Astrocyte (in vitro differentiated cells and primary cell): ENCODE measurements at regions not wholly inside any gene's neighbourhood (a gene's known extent, or its start where the extent isn't known, plus 50 kb on each side); places are given as distances from the start of the nearest gene placed in this dataset.

Experiments
- DNase-seq: peaks from one replicate; pipeline ENCODE4 v3.0.0-alpha.2; 2010; ENCODE audit warnings: low read depth
- FAIRE-seq: peaks from 2 replicates; lab custom pipeline; 2011; peaks lifted over from hg19 to GRCh38; lab: Jason Lieb, UNC
- H2AFZ ChIP-seq: 2 replicates; pipeline ENCODE4 v1.6.0; 2012; ENCODE audit warnings: low read depth, low read length, inconsistent platforms
- H3K27ac ChIP-seq: 2 replicates; pipeline ENCODE4 v1.5.1; 2011; ENCODE audit warnings: low read depth, low read length, inconsistent platforms
- H3K27me3 ChIP-seq: 2 replicates; pipeline ENCODE4 v1.6.0; 2011; ENCODE audit warnings: low read length, inconsistent platforms; ENCODE audit not compliant: insufficient read depth
- H3K36me3 ChIP-seq: 2 replicates; pipeline ENCODE4 v1.5.1; 2011; ENCODE audit warnings: low read length, inconsistent platforms; ENCODE audit not compliant: insufficient read depth
- H3K4me1 ChIP-seq: 2 replicates; pipeline ENCODE4 v1.5.1; 2011; ENCODE audit warnings: low read length, inconsistent platforms; ENCODE audit not compliant: insufficient read depth
- H3K4me2 ChIP-seq: 2 replicates; pipeline ENCODE4 v1.6.0; 2012; ENCODE audit warnings: low read length, inconsistent platforms
- H3K4me3 ChIP-seq: 2 replicates; pipeline ENCODE4 v1.5.1; 2011; ENCODE audit warnings: low read depth, mild to moderate bottlenecking, low read length, inconsistent platforms; ENCODE audit not compliant: insufficient read depth
- H3K79me2 ChIP-seq: 2 replicates; pipeline ENCODE4 v1.6.0; 2012; ENCODE audit warnings: mild to moderate bottlenecking, low read length, inconsistent platforms; ENCODE audit not compliant: insufficient read depth
- H3K9ac ChIP-seq: 2 replicates; pipeline ENCODE4 v1.6.0; 2012; ENCODE audit warnings: mild to moderate bottlenecking, low read length, inconsistent platforms
- H3K9me3 ChIP-seq: 2 replicates; pipeline ENCODE4 v1.5.1; 2012; ENCODE audit warnings: low read depth, mild to moderate bottlenecking, low read length, inconsistent platforms; ENCODE audit not compliant: insufficient read depth
- H4K20me1 ChIP-seq: 2 replicates; pipeline ENCODE4 v1.6.0; 2012; ENCODE audit warnings: low read length, inconsistent platforms; ENCODE audit not compliant: insufficient read depth
- H3K27ac Mint-ChIP-seq: one replicate; pipeline ENCODE4 v1.8.0; 2021; ENCODE audit warnings: mild to moderate bottlenecking, mixed read lengths; ENCODE audit not compliant: unreplicated experiment
- H3K27me3 Mint-ChIP-seq: one replicate; pipeline ENCODE4 v1.8.0; 2021; ENCODE audit warnings: low read depth, mixed read lengths; ENCODE audit not compliant: unreplicated experiment
- H3K36me3 Mint-ChIP-seq: one replicate; pipeline ENCODE4 v1.8.0; 2021; ENCODE audit warnings: low read depth, mixed read lengths; ENCODE audit not compliant: unreplicated experiment
- H3K4me1 Mint-ChIP-seq: one replicate; pipeline ENCODE4 v1.8.0; 2021; ENCODE audit warnings: low read depth, mixed read lengths; ENCODE audit not compliant: unreplicated experiment
- H3K4me3 Mint-ChIP-seq: one replicate; pipeline ENCODE4 v1.8.0; 2021; ENCODE audit warnings: mild to moderate bottlenecking, moderate library complexity, mixed read lengths; ENCODE audit not compliant: unreplicated experiment
- H3K9me3 Mint-ChIP-seq: one replicate; pipeline ENCODE4 v1.8.0; 2021; ENCODE audit warnings: mild to moderate bottlenecking, mixed read lengths; ENCODE audit not compliant: unreplicated experiment
- CTCF ChIP-seq: IDR thresholded peaks from 2 replicates; pipeline ENCODE4 v1.5.1; 2011; ENCODE audit warnings: low read depth, mild to moderate bottlenecking, inconsistent platforms, low read length, moderate library complexity; ENCODE audit not compliant: insufficient read depth
- EZH2 ChIP-seq: IDR thresholded peaks from 2 replicates; pipeline ENCODE4 v1.6.1; 2012; ENCODE audit warnings: mild to moderate bottlenecking, low read length, inconsistent platforms; ENCODE audit not compliant: insufficient read depth

DNA sequence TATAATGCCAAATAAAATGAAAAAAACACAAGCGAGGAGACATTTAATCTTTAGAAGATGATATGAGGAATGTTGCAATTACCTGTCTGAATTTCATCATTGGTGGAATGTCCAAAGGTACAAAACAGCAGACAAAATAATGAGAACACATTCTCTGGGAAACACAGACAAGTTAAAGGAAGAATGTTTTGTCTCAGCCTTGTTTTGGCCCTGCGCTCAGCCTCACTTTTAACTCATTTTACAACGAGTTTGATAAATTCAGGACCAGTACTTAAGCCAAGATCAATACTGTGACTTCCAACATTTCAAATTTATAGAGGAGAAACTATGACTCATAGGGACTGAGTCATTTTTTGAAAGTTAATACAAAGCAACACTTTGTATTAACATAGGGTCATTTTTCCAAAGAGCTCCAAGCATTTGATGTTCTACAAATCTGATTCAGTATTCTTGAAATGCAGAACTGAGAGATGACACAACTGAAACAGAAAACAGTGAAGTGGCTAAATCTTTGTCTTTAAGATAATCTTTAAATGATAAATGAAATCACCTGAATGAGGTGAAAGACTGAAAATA, 833.2 kb upstream of the CHAC2 start:
- Mint-ChIP-seq H3K27ac (peak overlapping the region; percentile 50), H3K9me3 (peaks cover 4% of the 10 kb centered on the region), H3K27me3 (no peaks in the 10 kb centered on the region), H3K4me1 (peaks cover 12% of the 10 kb centered on the region), H3K36me3 (no peaks in the 10 kb centered on the region), H3K4me3 (no peak overlapping the region)
- Histone ChIP-seq H3K79me2 (no peaks in the 10 kb centered on the region), H3K4me2 (peak overlapping the region; percentile 68), H3K27ac (peak overlapping the region; percentile 73), H3K27me3 (no peaks in the 10 kb centered on the region), H3K9me3 (no peaks in the 10 kb centered on the region), H3K4me3 (no peak overlapping the region), H3K4me1 (peaks cover 11% of the 10 kb centered on the region), H3K9ac (peak overlapping the region; percentile 13), H2AFZ (no peak overlapping the region), H3K36me3 (no peaks in the 10 kb centered on the region), H4K20me1 (no peaks in the 10 kb centered on the region)
- FAIRE-seq = peak; percentile 26
- TF ChIP-seq EZH2 (no peak), CTCF (no peak)
- DNase-seq = peak; percentile 92

- Histone ChIP-seq H3K36me3 (no peaks in the 10 kb centered on the region), H3K4me2 (peak overlapping the region; percentile 68), H3K4me1 (peaks cover 11% of the 10 kb centered on the region), H2AFZ (peak overlapping the region; percentile 2), H3K9ac (peak overlapping the region; percentile 13), H3K27ac (peak overlapping the region; percentile 73), H3K27me3 (no peaks in the 10 kb centered on the region), H3K9me3 (no peaks in the 10 kb centered on the region), H3K79me2 (no peaks in the 10 kb centered on the region), H3K4me3 (no peak overlapping the region), H4K20me1 (no peaks in the 10 kb centered on the region)
- Mint-ChIP-seq H3K27ac (peak overlapping the region; percentile 50), H3K9me3 (peaks cover 6% of the 10 kb centered on the region), H3K4me3 (no peak overlapping the region), H3K27me3 (no peaks in the 10 kb centered on the region), H3K36me3 (no peaks in the 10 kb centered on the region), H3K4me1 (peaks cover 12% of the 10 kb centered on the region)
- FAIRE-seq = peak; percentile 9
- DNase-seq = peak; percentile 58
- TF ChIP-seq EZH2 (no peak), CTCF (no peak)
These were observed 833.7 kb upstream of the CHAC2 start for GRCh38 chr2:52933878-52934277.

DNA sequence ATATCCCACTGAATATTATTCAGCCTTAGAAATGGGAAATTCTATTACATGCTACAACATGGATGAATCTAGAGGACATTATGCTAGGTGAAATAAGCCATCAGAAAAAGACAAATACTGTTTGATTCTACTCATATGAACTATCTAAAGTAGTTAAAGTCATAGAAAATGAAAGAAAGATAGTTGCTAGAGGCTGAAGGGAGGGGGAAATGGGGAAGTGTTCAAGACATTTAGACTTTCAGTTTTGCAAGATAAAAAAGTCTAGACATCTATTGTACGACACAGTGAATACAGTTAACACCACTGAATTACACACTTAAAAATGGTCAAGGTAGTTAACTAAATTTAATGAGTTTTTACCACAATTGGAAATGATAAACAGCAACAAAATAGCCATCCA, 835.9 kb upstream of the CHAC2 start:
- no peaks in the 10 kb centered on the region for H3K27me3 ChIP-seq
- H3K9me3 Mint-ChIP-seq = peaks cover 9% of the 10 kb centered on the region
- FAIRE-seq = no peak

More for the DNA sequence above, 835.9 kb upstream of the CHAC2 start:
- Histone ChIP-seq H3K4me1 (peaks cover 11% of the 10 kb centered on the region), H2AFZ (no peak overlapping the region), H4K20me1 (no peaks in the 10 kb centered on the region), H3K36me3 (no peaks in the 10 kb centered on the region), H3K4me2 (no peak overlapping the region), H3K9me3 (no peaks in the 10 kb centered on the region), H3K4me3 (no peak overlapping the region), H3K27ac (no peak overlapping the region), H3K79me2 (no peaks in the 10 kb centered on the region), H3K9ac (no peak overlapping the region)
- Mint-ChIP-seq H3K36me3 (no peaks in the 10 kb centered on the region), H3K4me3 (no peak overlapping the region), H3K27ac (no peak overlapping the region), H3K4me1 (peaks cover 12% of the 10 kb centered on the region), H3K27me3 (no peaks in the 10 kb centered on the region)
- no peak for DNase-seq
- TF ChIP-seq CTCF (no peak), EZH2 (no peak)
